NCI-H226 (cell line): ENCODE measurements at regions not wholly inside any gene's neighbourhood (a gene's known extent, or its start where the extent isn't known, plus 50 kb on each side); places are given as distances from the start of the nearest gene placed in this dataset.

Experiments used
- DNase-seq: peaks from one replicate; pipeline ENCODE4 v3.0.0-alpha.2; 2015

GRCh38 chr15:95594496-95594895 is 736.0 kb upstream of the NR2F2 start:
- no peak for DNase-seq

GRCh38 chr15:95595759-95596158 is 734.7 kb upstream of the NR2F2 start:
- no peak for DNase-seq

- DNase-seq: no peak
These were observed 734.0 kb upstream of the NR2F2 start for GRCh38 chr15:95596496-95596895.

- DNase-seq: no peak
These were observed 732.1 kb upstream of the NR2F2 start for GRCh38 chr15:95598251-95598855.

GRCh38 chr15:95600367-95600766 is 730.1 kb upstream of the NR2F2 start:
- DNase-seq: no peak

- no peak for DNase-seq
These were observed 729.6 kb upstream of the NR2F2 start for GRCh38 chr15:95600884-95601283.

- DNase-seq: no peak
These were observed 729.0 kb upstream of the NR2F2 start for GRCh38 chr15:95601525-95601924.

GRCh38 chr15:95603802-95604201 is 726.7 kb upstream of the NR2F2 start:
- DNase-seq: no peak

GRCh38 chr15:95604634-95605036 is 725.9 kb upstream of the NR2F2 start:
- peak; percentile 84 for DNase-seq

GRCh38 chr15:95605098-95605497 is 725.4 kb upstream of the NR2F2 start:
- no peak for DNase-seq

- DNase-seq: no peak
These were observed 723.9 kb upstream of the NR2F2 start for GRCh38 chr15:95606551-95606950.

GRCh38 chr15:95608371-95608770 is 722.1 kb upstream of the NR2F2 start:
- DNase-seq: no peak

- no peak for DNase-seq
These were observed 721.4 kb upstream of the NR2F2 start for GRCh38 chr15:95609096-95609495.

GRCh38 chr15:95610945-95611344 is 719.6 kb upstream of the NR2F2 start:
- no peak for DNase-seq

GRCh38 chr15:95615436-95615835 is 715.1 kb upstream of the NR2F2 start:
- DNase-seq: no peak

GRCh38 chr15:95616306-95616705 is 714.2 kb upstream of the NR2F2 start:
- no peak for DNase-seq

- peak; percentile 22 for DNase-seq
These were observed 709.4 kb upstream of the NR2F2 start for GRCh38 chr15:95620934-95621579.

GRCh38 chr15:95622843-95623242 is 707.7 kb upstream of the NR2F2 start:
- DNase-seq: no peak

GRCh38 chr15:95624100-95624499 is 706.4 kb upstream of the NR2F2 start:
- DNase-seq: no peak

GRCh38 chr15:95624616-95625361 is 705.7 kb upstream of the NR2F2 start:
- DNase-seq: no peak

GRCh38 chr15:95626501-95627361 is 703.8 kb upstream of the NR2F2 start:
- no peak for DNase-seq

- DNase-seq: no peak
These were observed 700.9 kb upstream of the NR2F2 start for GRCh38 chr15:95629503-95630168.

- DNase-seq: no peak
These were observed 699.8 kb upstream of the NR2F2 start for GRCh38 chr15:95630683-95631082.
